OCI-LY3 (cell line): ENCODE measurements at regions not wholly inside any gene's neighbourhood (a gene's known extent, or its start where the extent isn't known, plus 50 kb on each side); places are given as distances from the start of the nearest gene placed in this dataset.

Experiments
- H2AFZ ChIP-seq: fragments of 200-600, 300-600 bp; shearing (Covaris generic); 2 replicates; pipeline ENCODE4 v1.6.0; 2014; ENCODE audit warnings: antibody characterized with exemption, low read depth, low read length
- H3K27ac ChIP-seq: fragments of 200-600, 300-600 bp; sonication (generic); 2 replicates; pipeline ENCODE4 v1.5.1; 2014; ENCODE audit warnings: mild to moderate bottlenecking, low read length, moderate library complexity, mixed read lengths
- H3K27me3 ChIP-seq: fragments of 200-600, 300-600 bp; sonication (generic); 2 replicates; pipeline ENCODE4 v1.6.1; 2014; ENCODE audit warnings: low read depth, low read length, mixed read lengths
- H3K36me3 ChIP-seq: fragments of 200-600, 300-600 bp; sonication (generic); replicated peaks from 2 replicates; pipeline ENCODE3; 2014; ENCODE audit warnings: low read depth, low read length, mixed read lengths
- H3K4me1 ChIP-seq: fragments of 300-600, 200-600 bp; sonication (generic); 2 replicates; pipeline ENCODE4 v1.6.1; 2014; ENCODE audit warnings: low read length, mixed read lengths
- H3K4me2 ChIP-seq: fragments of 200-600, 300-600 bp; sonication (generic); 2 replicates; pipeline ENCODE4 v1.6.1; 2014; ENCODE audit warnings: low read length, mixed read lengths
- H3K4me3 ChIP-seq: fragments of 300-600, 200-600 bp; sonication (generic); 2 replicates; pipeline ENCODE4 v1.5.1; 2014; ENCODE audit warnings: antibody characterized with exemption, mild to moderate bottlenecking, low read length, moderate library complexity
- H3K79me2 ChIP-seq: fragments of 300-600, 200-600 bp; shearing (Covaris generic); 2 replicates; pipeline ENCODE4 v1.6.1; 2014; ENCODE audit warnings: mild to moderate bottlenecking, low read length, mixed read lengths
- H3K9ac ChIP-seq: fragments of 300-600, 200-600 bp; shearing (Covaris generic); 2 replicates; pipeline ENCODE4 v1.6.0; 2014; ENCODE audit warnings: mild to moderate bottlenecking, low read length, moderate library complexity
- H3K9me3 ChIP-seq: fragments of 200-600, 300-600 bp; shearing (Covaris generic); 2 replicates; pipeline ENCODE4 v1.6.1; 2014; ENCODE audit warnings: low read length, mixed read lengths; ENCODE audit not compliant: insufficient read depth
- H4K20me1 ChIP-seq: fragments of 200-600, 300-600 bp; sonication (generic); 2 replicates; pipeline ENCODE4 v1.6.1; 2016; ENCODE audit warnings: low read length, mixed read lengths; ENCODE audit not compliant: insufficient read depth
- EZH2phosphoT487 ChIP-seq: fragments of 200-600 bp; shearing (Covaris generic); IDR thresholded peaks from 2 replicates; pipeline ENCODE4 v1.6.1; 2018; ENCODE audit warnings: antibody characterized with exemption, mixed run types, low read depth
- TF ChIP-seq, protein P1 (sequence below): fragments of 200-600, 300-600 bp; sonication (generic); IDR thresholded peaks from 2 replicates; pipeline ENCODE4 v1.5.1; 2014; ENCODE audit warnings: antibody characterized with exemption, low read length, low read depth

DNA sequence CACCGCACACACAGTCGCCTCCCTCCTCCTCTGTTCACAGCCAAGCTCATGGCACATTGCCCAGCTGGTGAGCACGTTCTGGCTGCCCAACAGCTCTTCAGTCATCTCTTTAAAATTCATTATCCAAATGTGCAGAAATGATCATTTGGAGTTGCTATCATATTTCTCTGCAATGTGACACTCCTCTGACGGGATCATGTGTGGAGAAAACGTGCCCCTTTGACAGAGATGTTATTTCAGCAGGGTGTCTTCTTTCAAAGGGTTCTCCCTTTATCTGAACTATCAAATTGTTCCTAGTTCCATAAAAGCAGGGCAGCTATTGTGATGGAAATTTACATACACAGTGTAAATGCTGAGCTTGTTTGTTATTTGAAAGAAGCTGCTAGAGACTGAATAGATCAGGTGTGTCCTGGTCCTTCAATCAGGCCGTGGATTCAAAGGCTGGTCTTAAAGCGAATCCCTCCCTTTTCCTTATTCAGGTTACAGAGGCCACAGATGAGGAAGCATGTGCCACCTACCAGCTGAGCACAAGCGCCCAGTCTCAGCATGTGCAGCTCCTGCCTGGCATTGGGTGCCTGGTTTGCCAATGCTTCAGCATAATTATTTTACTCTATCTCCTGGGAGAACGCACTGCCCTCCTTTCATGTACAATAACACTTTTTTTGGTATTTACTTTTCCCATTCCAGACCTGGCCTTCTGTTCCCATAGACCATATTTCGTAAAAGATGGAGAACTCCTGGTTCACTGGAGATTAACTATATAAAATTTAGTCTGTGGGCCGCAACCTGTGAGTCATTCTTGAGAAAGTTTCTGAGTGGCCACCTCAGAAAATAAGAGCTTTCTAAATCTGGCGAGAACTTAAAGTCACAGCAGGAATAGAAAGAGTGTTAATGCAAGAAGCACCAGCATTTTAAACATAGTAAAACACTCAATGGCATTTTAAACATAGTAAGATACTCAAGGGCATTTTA, 433.7 kb downstream of the ENC1 start:
- Histone ChIP-seq H3K4me2 (no peak overlapping the region), H2AFZ (no peak overlapping the region), H3K79me2 (no peaks in the 10 kb centered on the region), H3K9ac (no peak overlapping the region), H4K20me1 (no peaks in the 10 kb centered on the region), H3K4me1 (peaks cover 20% of the 10 kb centered on the region), H3K9me3 (no peaks in the 10 kb centered on the region), H3K27ac (no peak overlapping the region), H3K4me3 (no peak overlapping the region), H3K27me3 (no peaks in the 10 kb centered on the region), H3K36me3 (no peaks in the 10 kb centered on the region)
- TF ChIP-seq EZH2phosphoT487 = no peak
- TF ChIP-seq, protein P1, sequence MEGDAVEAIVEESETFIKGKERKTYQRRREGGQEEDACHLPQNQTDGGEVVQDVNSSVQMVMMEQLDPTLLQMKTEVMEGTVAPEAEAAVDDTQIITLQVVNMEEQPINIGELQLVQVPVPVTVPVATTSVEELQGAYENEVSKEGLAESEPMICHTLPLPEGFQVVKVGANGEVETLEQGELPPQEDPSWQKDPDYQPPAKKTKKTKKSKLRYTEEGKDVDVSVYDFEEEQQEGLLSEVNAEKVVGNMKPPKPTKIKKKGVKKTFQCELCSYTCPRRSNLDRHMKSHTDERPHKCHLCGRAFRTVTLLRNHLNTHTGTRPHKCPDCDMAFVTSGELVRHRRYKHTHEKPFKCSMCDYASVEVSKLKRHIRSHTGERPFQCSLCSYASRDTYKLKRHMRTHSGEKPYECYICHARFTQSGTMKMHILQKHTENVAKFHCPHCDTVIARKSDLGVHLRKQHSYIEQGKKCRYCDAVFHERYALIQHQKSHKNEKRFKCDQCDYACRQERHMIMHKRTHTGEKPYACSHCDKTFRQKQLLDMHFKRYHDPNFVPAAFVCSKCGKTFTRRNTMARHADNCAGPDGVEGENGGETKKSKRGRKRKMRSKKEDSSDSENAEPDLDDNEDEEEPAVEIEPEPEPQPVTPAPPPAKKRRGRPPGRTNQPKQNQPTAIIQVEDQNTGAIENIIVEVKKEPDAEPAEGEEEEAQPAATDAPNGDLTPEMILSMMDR = no peak

DNA sequence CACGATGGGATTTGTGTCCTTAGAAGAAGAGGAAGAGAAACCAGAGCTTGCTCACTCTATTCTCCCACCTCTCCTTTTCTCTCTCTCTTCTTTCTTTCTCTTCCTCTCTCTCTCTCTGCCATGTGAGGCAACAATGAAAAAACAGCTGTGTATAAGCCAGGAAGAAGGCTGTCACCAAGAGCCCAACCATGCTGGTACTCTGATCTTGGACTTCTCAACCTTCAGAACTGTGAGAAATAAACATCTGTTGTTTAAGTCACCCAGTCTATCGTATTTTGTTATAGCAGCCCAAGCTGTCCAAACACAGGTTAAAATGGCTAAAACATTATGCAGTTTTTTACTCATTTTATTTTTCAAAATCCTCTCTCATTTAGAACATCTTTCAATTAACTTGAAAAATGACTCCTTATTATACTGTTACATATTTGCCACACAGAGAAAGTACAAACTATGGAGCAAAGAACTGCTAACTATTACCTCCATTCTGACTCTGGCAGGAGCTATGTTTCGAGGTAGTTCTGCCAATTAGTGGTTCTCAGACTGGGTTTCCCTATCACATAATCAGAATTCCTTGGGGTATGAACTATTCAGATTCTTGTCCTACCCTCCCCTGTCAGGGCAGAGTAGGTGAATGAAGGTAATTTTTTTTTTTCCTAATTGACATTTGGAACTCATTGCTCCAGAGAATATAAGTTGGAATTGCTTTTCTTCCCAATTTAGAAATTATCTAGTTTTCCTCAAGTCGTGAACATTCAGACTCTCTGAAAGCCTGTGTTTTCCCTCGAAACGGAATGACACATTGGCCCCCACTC, 434.6 kb downstream of the ENC1 start:
- no peaks in the 10 kb centered on the region for H3K79me2 ChIP-seq
- no peak overlapping the region for H3K27ac ChIP-seq
- H2AFZ ChIP-seq = no peak overlapping the region
- no peaks in the 10 kb centered on the region for H3K27me3 ChIP-seq
- no peak overlapping the region for H3K4me3 ChIP-seq
- TF ChIP-seq EZH2phosphoT487 = no peak
- TF ChIP-seq, protein P1 = no peak
- H3K9ac ChIP-seq = no peak overlapping the region
- peak overlapping the region; percentile 28; the same call in 1 of the 2 replicates for H3K4me2 ChIP-seq
- H4K20me1 ChIP-seq = no peaks in the 10 kb centered on the region
- no peaks in the 10 kb centered on the region for H3K36me3 ChIP-seq
- H3K9me3 ChIP-seq = no peaks in the 10 kb centered on the region
- peaks cover 29% of the 10 kb centered on the region for H3K4me1 ChIP-seq

DNA sequence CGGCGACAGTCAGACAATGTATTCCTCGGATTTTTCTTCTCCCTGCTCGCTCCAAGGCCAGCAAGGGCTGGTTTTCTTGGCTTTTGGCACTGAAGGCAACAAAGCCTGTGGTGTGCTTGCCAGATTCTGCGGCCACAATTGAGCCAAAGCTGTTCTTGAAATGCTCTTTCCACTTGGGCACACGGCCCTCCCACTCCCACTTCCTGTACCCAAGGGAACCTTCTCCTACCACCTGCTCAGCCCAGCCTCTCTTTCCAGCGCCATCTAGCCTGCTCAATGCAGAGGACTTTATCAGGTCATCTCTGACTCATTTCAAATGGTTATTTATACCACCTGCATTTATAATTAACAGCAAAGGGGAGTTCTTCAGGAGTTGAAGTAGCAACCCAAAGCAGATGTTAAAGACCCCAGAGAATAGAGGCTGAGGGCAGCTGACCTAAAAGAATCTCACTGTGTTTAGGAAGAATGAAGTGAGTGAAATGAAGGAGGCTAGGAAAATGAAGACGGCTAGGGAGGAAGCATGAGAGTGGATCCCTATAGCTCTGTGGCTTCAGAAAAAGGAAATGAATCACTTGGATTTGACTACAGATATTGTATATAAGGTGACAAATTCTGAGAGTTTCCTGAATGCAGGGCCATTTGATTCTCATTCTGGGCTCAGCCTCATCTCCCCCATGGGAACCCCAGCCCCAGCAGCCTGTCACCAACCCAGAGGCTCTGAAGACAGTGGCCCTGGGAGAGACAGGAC, 439.0 kb downstream of the ENC1 start:
- Histone ChIP-seq H3K27ac (no peak overlapping the region), H3K9me3 (no peaks in the 10 kb centered on the region), H3K36me3 (no peaks in the 10 kb centered on the region), H3K4me2 (peak overlapping the region; percentile 41), H4K20me1 (no peaks in the 10 kb centered on the region), H2AFZ (no peak overlapping the region), H3K9ac (no peak overlapping the region), H3K79me2 (no peaks in the 10 kb centered on the region), H3K4me3 (no peak overlapping the region), H3K4me1 (peaks cover 30% of the 10 kb centered on the region), H3K27me3 (no peaks in the 10 kb centered on the region)
- TF ChIP-seq, protein P1 = no peak; the same call in 1 of the 2 replicates
- no peak for TF ChIP-seq EZH2phosphoT487
